DMS53 treated with DMSO at 0.1 percent for 48 hours (cell line): ENCODE measurements at regions not wholly inside any gene's neighbourhood (a gene's known extent, or its start where the extent isn't known, plus 50 kb on each side); places are given as distances from the start of the nearest gene placed in this dataset.
"Not testable (repeated sequence)": the region's sequence is repeated elsewhere in the genome, so short reads cannot be mapped to it uniquely, and the experiment has no call there.

ENCODE experiments used
- DNase-seq: peaks from one replicate; lab custom pipeline; 2025; ENCODE audit not compliant: unreplicated experiment; lab: John Stamatoyannopoulos, UW

DNA sequence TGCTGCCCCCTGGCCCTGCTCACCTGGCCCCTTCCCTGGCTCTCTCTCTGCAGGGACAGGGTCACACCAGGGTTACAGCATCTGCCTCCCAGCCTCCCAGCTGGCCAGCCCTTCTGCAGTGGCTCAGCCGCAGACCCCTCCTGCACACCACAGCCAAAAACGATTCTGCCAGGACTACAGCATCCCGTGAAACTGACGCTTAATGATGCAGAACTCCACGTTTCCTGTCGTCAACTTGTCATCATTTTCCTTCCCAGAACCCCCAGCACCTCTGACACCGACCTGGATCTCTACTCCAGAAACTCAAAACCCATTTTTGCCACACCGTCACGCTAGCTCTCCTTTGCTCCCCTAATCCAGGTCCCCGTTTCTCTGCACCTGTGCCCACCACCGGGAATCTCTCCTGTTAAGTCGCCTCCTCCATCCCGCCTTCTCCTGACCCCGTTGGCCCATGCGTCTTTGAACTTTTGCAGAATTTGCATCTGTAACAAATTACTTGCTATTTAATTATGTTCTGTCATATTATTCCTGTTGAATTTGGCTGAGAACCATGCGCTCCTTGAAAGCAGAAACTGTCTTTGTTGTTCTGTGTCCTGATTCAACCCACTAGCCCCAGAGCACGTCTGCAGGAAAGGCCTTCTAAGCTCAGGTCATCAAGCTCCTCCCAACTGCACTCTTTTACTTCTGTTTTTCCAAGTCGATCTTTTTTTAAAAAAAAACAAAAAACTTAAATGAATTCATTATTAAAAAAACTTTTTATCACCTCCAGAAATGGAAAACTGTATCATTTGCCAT is 173.2 kb upstream of the COPS8 start:
- no peak for DNase-seq

DNA sequence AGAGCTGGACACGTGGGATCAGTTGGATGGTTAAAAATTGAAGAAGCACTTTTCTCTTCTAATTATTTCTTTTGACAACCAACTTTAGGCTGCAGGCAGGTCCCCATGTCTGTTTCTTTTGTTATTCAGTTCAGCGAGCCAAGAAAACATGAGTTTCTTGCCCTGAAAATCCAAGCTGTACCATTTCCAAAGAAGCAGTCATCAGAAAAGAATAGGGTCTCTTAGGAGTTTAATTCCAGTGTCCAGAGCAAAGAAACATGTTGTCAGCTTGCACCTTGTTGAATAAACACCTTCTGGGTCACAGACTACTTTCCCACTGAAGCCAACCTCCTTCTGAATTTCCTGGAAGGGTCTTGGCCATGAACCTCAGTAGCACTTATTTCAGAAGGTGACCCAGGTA is 170.5 kb upstream of the COPS8 start:
- no peak for DNase-seq

DNA sequence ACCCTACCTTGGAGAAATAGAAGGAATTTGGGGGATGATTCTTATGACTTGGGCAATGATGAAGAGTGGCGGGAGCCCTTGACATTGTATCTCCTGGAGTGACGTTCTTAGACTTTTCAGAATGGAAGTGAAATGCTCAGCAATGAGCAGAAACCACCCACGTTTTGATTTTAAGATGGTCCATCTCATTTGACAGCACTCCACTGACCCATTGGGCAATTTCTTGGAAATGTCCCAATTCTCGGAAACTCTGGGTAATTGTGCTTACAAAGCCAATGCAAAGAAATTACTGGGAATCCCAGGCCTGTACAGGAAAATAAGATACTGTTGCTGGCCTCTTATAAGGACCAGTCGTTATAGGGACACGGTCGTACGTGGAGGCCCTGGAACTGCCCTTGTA is 170.0 kb upstream of the COPS8 start:
- DNase-seq, result no peak

DNA sequence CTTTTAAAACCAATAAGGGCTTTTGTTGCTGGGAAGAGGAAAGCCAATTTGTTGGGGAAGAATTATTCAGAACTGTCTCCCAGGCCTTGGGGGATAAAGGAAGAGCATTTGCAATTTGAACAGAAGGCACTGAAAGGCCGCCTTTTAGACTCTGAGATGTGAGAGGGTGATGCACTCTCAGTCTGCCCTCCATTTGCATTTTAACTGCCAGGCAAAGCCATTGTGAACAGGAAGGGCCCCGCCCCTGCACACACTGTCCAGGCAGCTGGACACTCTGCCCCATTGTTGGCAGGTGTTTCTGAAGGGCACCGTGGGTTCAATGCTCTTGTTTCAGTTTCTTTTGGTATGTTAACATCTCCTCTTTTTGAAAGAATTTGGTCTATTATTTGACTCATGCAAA is 169.5 kb upstream of the COPS8 start:
- DNase-seq, result peak; percentile 49

DNA sequence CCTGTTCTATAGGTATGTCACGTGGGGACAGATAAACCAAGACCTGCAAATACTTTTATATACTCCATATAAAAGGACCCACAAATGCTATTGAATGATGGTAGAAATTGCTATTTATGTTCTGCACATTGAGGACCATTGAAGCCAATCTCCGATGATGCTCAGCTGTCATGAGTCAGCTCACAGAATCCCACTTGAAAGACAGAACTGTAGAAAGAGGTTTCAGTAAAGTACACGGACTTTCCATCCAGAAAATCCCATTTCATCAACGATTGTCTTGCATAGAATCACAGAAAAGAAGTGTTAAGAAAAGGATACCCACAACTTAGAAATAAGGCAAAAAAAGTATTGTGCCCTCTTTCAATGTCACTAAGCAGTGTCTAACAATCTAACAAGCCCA is 169.0 kb upstream of the COPS8 start:
- DNase-seq, result peak; percentile 41

DNA sequence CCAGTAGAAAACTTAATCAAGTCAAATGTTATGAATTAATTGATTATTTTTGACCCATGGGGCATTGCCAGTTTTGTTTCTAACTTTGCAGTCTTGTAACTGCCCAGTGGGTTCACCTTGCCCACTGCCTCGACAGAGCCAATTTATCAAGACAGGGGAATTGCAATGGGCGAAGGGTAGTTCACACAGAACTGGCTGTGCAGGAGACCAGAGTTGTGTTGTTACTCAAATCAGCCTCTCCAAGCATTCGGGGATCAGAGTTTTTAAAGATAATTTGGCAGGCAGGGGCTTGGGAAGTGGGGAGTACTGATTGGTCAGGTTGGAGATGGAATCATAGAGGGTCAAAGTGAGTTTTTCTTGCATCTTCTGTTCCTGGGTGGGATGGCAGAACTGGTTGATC is 168.5 kb upstream of the COPS8 start:
- DNase-seq, result no peak

DNA sequence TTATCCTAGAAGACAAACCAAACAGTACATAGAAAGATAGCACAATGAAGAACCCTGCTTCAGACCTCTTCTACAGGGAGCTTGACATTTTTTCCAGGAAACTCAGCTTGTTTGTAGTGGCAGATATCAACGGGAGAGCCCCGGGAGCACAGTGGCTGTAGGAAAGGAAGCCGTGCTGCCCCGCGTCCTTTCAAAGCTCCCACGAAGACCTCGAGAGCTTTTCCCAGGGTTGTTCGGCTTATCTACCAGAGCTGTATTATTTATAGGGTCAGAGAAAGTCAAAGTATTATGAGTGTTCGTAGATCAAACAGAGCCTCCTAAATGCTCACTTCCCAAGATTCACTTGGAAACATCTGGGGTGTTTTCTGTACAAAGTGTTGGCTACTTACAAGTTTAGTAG is 167.1 kb upstream of the COPS8 start:
- no peak for DNase-seq

DNA sequence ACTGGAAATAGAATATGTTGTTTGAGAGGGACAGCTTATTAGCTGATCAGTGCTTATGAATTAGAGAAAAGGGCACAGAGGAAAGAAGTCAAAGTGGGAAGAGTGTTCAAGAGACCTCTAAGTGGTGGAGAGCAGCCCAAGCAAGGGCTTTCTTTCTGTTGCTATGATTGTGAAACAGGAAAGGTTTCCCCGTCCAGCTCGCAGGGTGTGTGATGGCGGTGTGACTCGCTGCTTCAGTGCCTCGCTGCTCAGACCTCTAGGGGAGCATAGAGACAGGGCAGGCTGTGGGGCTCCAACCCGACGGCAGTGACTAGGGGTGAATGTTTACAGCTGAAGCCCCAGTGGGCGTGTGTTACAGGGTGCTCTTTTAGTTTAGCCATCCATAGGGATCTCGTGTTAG is 166.5 kb upstream of the COPS8 start:
- DNase-seq, result no peak

DNA sequence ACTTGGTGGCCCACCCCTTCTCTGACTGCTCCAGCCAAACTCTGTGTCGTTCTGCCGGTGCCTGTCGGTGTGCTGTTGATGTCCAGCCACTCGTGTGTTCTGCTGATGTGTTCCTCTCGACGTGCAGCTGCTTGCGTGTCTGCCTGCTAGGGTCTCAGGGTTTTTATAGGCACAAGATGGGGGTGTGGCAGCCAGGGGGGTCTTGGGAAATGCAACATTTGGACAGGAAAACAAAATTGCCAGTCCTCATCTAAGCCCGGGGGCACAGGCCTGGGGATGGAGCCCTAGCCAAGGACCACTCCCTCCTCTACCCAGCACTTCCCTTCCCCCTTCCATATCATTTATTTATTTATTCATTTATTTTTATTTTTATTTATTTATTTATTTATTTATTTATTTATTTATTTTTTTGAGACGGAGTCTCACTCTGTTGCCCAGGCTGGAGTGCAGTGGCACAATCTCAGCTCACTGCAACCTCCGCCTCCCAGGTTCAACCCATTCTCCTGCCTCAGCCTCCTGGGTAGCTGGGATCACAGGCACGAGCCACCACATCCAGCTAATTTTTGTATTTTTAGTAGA is 165.8 kb upstream of the COPS8 start:
- not testable (repeated sequence) for DNase-seq

DNA sequence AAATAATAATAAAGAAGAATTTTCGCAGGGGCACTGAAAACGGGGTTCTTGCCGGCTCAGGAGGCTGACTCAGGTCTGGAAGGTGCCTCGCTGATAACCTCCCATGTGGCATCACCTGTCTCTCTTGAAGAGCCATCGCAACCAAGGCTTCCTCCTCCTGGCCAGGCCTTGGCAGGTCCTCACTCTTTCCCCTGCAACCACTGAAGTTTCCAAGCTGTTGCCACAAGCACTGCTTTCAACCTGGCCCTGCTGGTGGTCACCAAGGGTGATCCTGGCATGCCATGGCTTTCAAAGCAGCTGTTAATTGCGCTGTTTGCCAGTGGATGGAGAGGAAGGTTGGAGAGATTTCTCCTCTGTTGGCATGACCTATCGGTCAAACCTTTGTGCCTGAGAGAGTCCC is 163.6 kb upstream of the COPS8 start:
- no peak for DNase-seq

DNA sequence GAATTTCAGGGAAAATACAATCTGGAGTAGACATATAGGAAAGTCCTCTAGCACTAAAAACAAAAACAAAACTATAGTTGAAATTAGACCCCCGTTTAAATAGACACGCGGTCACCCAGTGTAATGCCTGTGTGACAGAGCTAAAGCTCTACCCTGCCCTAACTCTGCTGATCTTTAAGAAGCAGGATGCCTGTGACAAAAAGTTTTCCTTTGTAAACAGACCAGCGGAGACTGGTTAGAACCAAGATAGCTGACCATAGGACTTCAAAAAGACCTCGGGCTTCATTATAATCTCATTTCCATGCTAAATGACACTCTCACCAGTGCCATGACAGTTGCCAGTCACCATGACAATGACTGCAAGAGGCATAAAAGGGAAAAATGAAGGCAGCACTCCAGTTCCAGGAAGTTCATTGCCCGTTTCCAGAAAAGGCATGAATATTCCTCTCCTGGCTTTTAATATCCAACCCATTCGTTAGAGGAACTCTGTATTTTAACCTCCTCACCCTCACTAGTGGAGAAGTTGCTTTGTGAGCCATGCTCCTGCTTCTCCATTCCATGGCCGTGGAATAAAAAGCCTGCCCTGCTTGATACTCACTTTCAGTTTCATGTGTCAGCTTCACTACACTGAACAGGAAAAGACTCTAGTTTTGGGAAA is 157.2 kb upstream of the COPS8 start:
- DNase-seq, result no peak

DNA sequence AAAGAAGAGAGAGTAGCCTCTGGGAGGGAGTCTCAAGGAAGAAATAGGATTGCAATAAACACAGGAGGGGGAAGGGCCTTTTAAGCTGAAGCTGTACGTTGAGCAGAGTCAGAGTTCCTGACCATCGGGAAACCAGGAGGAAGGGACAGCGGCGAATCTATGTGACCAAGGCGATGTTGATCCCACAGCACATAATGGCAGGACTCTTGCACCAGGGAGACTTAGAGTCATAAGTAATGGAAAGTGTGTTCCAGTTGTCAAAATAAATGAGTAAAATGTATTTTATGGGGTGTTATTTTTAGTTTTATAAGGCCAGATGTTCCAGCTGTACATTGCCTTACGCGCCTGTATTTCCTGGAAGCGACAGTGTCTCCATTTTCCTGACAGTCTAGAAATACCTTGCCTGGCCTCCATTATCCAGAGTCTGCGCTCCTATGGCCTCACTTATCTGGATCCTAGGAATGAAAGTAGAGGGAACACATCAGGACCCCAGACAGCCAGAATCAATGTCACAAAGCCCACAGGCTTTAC is 152.8 kb upstream of the COPS8 start:
- DNase-seq, result no peak

DNA sequence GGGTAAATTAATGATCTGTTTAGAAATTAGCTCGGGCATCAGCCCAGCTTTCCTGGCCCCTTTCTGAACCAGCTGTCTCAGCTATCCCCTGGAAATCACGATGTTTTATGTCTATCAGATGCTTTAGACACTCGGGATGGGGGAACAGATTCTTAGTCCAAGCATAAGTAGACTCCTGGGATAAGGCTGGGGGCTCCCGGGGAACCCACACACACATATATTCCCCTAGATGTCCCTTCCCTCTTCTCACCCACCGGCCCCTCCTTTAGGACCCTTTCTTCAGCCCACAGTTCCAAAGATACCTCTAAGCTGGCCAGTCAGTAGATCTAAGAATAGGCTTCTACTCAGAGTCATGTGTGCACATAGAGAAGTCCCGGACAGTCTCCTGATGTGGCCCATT is 151.5 kb upstream of the COPS8 start:
- no peak for DNase-seq

DNA sequence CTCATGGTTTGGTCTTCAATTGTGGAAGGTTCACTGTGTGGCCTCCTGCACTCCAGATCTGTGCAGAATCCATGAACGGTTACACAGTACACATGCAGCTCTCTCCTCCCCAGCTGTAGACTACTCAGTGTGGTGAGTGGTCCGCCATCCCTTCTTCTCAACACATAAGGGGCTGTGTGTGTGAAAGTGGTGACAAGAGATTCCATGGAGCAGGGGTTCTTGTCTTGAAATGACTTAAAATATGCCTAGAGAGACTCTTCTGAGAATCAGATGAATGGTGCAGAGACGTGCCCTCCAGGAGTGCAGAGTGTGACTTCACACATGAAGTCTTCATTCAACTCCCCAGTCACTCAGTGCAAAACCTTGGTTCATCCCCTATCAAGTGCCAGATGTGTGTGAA is 151.0 kb upstream of the COPS8 start:
- no peak for DNase-seq

DNA sequence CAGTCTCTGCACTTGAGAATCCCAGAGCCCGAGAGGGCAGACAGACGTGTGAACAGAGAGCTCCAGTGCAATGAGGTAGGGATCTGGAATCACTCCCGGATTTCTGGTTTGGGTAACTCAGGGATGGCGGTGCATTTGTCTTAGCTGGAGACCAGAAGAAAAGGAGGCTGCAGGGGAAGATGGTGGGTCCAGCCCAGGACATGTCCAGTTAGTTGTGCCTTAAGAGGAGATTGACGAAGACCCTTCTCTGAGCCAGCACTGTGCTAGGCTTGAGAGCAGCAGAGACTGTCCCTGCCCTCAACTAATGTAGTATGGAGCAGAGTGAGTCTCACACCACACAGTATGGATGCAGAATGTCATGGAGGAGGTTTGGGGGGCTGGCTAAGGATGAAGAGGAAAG is 150.6 kb upstream of the COPS8 start:
- no peak for DNase-seq

DNA sequence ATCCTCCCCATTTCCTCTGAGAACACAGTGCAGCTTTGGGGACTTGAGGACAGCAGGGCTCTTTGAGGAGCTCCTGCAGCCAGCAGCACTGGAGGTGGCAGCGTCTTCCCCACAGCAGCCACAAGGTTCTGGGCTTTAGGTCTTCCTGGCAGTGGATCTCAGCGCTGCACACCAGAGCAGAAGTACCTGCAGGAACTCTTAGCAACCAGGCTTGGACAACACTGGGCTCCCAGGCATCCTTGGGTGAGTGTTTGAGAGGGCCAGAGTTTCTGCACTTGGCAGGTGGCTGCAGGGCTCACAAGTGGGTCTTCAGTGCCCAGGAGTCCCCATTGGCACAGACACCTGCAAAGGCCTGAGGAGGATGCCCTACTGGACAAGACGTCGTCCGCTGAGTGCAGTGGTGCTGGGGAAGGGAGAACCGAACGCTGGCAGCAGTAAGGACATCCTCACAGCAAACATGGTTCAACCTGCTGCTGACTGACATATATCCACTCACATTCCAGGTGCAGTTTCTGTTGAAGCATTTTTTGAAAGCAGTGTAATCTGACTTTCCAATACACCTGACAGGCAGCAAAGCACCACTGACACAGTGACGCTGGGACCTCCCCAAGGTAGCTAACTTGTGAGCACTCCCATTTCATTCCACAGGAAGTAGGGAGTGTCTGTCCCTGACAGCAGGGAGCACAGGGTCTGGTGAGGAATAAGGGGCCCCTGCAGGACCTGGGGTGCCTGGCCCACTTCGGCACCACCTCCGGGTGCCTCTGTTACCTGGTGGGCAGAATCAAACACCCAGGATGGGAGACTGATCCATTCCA is 149.9 kb upstream of the COPS8 start:
- no peak for DNase-seq

DNA sequence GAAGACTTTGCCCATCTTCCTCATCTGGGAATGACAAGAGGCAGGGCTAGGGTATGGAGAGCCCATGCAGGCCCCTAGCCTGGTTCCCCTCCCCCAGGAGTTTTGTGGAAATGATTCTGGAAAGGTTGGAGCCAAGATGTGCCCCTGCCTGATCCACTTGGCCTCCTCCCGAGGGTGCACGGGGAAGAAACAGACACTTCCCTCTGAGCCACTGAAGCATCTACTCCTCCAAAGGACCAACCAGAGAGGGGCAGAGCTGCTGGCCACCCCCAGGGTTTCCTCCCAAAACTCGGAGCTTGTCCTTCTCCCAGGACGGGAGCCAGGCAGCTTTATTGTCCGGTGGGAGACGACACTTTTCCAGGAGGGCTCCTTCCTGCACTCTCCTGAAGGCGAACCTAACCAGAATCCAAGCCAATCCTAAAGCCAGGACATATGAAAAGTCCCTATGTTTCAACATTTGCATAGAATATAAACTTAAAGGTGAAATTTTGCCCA is 149.2 kb upstream of the COPS8 start:
- no peak for DNase-seq

DNA sequence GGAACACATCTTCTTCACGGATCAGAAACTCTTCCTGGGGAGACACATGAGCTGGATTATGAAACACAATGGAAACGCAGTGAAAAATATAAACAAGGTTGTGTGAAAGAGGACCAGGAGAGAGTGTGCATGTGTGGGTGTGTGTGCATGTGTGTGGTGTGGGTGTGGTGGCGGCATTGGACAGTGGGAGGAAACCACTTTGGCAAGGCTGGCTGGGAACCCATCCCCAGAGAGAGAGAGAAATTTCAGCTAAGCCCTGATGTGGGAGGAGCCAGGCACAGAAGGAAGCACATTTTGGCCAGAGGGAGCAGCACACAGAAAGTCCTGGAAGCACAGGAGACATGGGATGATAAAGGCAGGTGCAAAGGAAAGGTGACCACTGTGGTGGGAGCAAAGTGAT is 147.6 kb upstream of the COPS8 start:
- no peak for DNase-seq

DNA sequence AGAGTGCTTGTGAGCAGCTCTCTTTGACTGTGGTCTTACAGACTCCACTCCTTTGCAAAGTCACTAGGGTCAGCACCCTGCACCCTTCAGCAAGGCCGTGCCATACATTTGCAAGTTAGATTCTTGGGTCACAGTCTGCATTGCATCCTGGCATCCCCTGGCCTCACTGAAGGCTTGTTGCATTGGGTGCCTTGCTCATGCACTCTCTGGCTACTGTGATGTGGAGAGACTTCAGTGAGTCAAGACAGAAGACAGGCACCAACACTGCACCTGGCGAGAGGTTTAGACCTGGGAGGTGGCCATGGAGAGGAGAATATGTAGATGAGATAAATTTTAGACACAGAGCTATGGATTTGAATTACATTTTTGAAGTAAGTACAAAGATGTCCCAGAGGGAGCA is 146.4 kb upstream of the COPS8 start:
- no peak for DNase-seq

DNA sequence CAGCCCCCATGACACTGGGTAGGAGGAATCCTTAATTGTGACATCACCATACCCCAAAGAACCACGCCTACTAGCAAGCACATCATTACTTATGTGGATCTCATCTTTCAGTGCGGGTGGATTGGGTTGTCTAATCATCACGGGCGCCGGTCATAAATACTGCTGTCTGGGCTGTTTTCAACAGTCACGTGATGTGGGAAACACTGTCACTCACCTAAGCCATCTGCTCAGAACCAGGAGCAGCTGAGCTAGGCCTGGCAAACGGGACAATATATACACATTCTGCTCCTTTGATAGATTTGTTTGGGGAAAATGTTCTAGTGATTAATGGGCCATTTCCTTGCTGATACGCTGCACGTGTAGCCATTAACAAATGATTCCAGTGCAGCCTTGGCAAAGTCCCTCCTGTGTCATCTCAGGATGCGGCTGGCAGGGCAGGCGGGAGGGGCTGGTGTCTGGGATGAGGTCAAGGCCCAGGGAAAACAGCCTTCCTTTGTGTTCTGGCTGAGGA is 145.9 kb upstream of the COPS8 start:
- no peak for DNase-seq

DNA sequence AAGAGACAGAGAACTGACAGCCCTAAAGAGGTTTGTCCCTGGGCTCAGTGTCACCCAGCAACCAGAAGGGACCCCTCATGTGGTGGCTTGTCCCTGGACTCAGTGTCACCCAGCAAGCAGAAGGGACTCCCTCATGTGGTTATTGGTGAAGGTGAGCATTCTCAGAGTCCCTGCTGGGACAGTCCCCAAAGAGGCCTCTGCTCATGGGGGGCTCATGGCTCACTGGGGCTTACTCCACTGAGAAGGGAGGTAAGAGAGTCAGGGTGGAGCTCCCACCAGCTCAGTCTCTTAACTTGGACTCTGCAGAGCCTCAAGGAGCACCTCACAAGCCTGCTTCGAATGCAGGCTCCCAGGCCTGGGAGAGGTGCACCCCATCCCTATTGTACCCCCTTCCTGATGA is 145.2 kb upstream of the COPS8 start:
- no peak for DNase-seq
